Fibroblast of lung (primary cell): ENCODE measurements at regions not wholly inside any gene's neighbourhood (a gene's known extent, or its start where the extent isn't known, plus 50 kb on each side); places are given as distances from the start of the nearest gene placed in this dataset.

Experiments
- DNase-seq, 2 donors: peaks; one replicate each; pipeline versions ENCODE4 v3.0.0 to v3.0.0-alpha.2; 2010; ENCODE audit warnings: low read depth in 2 of 2
- H2AFZ ChIP-seq: 2 replicates; pipeline ENCODE4 v1.5.1; 2012; ENCODE audit warnings: low read length, control low read depth, inconsistent platforms
- H3K27ac ChIP-seq: 2 replicates; pipeline ENCODE4 v1.5.1; 2011; ENCODE audit warnings: low read length, control low read depth; ENCODE audit not compliant: insufficient read depth
- H3K27me3 ChIP-seq: 2 replicates; pipeline ENCODE4 v1.5.1; 2011; ENCODE audit warnings: mild to moderate bottlenecking, low read length; ENCODE audit not compliant: control insufficient read depth, insufficient read depth
- H3K36me3 ChIP-seq: 2 replicates; pipeline ENCODE4 v1.5.1; 2011; ENCODE audit warnings: low read length; ENCODE audit not compliant: control insufficient read depth, insufficient read depth
- H3K4me1 ChIP-seq: 2 replicates; pipeline ENCODE4 v1.5.1; 2011; ENCODE audit warnings: low read length; ENCODE audit not compliant: control insufficient read depth, insufficient read depth; ENCODE audit errors: extremely low read depth
- H3K4me2 ChIP-seq: 2 replicates; pipeline ENCODE4 v1.5.1; 2011; ENCODE audit warnings: low read length, control low read depth; ENCODE audit not compliant: insufficient read depth; ENCODE audit errors: extremely low read depth
- H3K4me3 ChIP-seq, 4 experiments: fragments of 200-600 bp in 1 of 4; sonication (generic) in 1 of 4; replicated peaks in 1 of 4; 2 replicates each; pipeline ENCODE4 v1.5.1; 2011 to 2016; ENCODE audit warnings: low read length in 4 of 4, low read depth in 3 of 4, mild to moderate bottlenecking in 3 of 4, control low read depth in 2 of 4, inconsistent platforms in 1 of 4, mixed read lengths in 1 of 4; ENCODE audit not compliant: insufficient read depth in 1 of 4; ENCODE audit errors: control extremely low read depth in 1 of 4
- H3K79me2 ChIP-seq: 2 replicates; pipeline ENCODE4 v1.5.1; 2012; ENCODE audit warnings: mild to moderate bottlenecking, low read length, inconsistent platforms; ENCODE audit not compliant: control insufficient read depth, insufficient read depth
- H3K9ac ChIP-seq: 2 replicates; pipeline ENCODE4 v1.5.1; 2011; ENCODE audit warnings: mild to moderate bottlenecking, low read length, control low read depth; ENCODE audit not compliant: insufficient read depth
- H3K9me3 ChIP-seq: 2 replicates; pipeline ENCODE4 v1.5.1; 2012; ENCODE audit warnings: low read depth, low read length; ENCODE audit not compliant: control insufficient read depth, insufficient read depth
- H4K20me1 ChIP-seq: 2 replicates; pipeline ENCODE4 v1.5.1; 2011; ENCODE audit warnings: low read length; ENCODE audit not compliant: control insufficient read depth, insufficient read depth; ENCODE audit errors: extremely low read depth
- CTCF ChIP-seq, 2 donors: IDR thresholded peaks in 1 of 2; conservative IDR thresholded peaks in 1 of 2; 1 replicate in 1 of 2; 2 replicates in 1 of 2; pipeline ENCODE4 v1.5.1; 2011 to 2012; ENCODE audit warnings: low read length in 2 of 2, control low read depth in 1 of 2, inconsistent platforms in 1 of 2, low read depth in 1 of 2, mild to moderate bottlenecking in 1 of 2
- EZH2 ChIP-seq: IDR thresholded peaks from 2 replicates; pipeline ENCODE4 v1.5.1; 2012; ENCODE audit warnings: low read length, control low read depth, mild to moderate bottlenecking; ENCODE audit errors: missing control alignments

GRCh38 chr4:175871774-175872405, 59.8 kb upstream of the GPM6A start:
- Histone ChIP-seq H4K20me1 (no peaks in the 10 kb centered on the region), H2AFZ (no peak overlapping the region), H3K4me2 (no peak overlapping the region), H3K27ac (no peak overlapping the region), H3K4me3 (no peak overlapping the region), H3K4me1 (no peaks in the 10 kb centered on the region), H3K27me3 (no peaks in the 10 kb centered on the region), H3K79me2 (no peaks in the 10 kb centered on the region), H3K9me3 (no peaks in the 10 kb centered on the region), H3K36me3 (no peaks in the 10 kb centered on the region), H3K9ac (no peak overlapping the region)
- TF ChIP-seq CTCF (conservative IDR thresholded peaks at IDR 0.05 in 1 of 2, IDR thresholded peaks at IDR 0.05 in 1 of 2; ENCODE audit: low read depth in 1 of 2, low read length in 2 of 2) = no peak
- TF ChIP-seq EZH2 = no peak
- peak in 1 of 2 donors; percentile 52 for DNase-seq

- Histone ChIP-seq H2AFZ (no peak overlapping the region), H3K4me2 (no peak overlapping the region), H3K79me2 (no peaks in the 10 kb centered on the region), H3K9ac (no peak overlapping the region), H3K4me3 (no peak overlapping the region), H3K27ac (no peak overlapping the region), H3K27me3 (no peaks in the 10 kb centered on the region), H3K36me3 (no peaks in the 10 kb centered on the region), H3K9me3 (no peaks in the 10 kb centered on the region), H4K20me1 (no peaks in the 10 kb centered on the region), H3K4me1 (no peaks in the 10 kb centered on the region)
- DNase-seq = no peak
- no peak for TF ChIP-seq CTCF (conservative IDR thresholded peaks at IDR 0.05 in 1 of 2, IDR thresholded peaks at IDR 0.05 in 1 of 2; ENCODE audit: low read depth in 1 of 2, low read length in 2 of 2)
- no peak for TF ChIP-seq EZH2
Measured at GRCh38 chr4:175873707-175874106, 61.6 kb upstream of the GPM6A start.

GRCh38 chr4:175874306-175874705, 62.2 kb upstream of the GPM6A start:
- Histone ChIP-seq H3K9me3 (no peaks in the 10 kb centered on the region), H3K36me3 (no peaks in the 10 kb centered on the region), H3K79me2 (no peaks in the 10 kb centered on the region), H3K27ac (no peak overlapping the region), H3K4me3 (no peak overlapping the region), H2AFZ (no peak overlapping the region), H3K4me1 (no peaks in the 10 kb centered on the region), H3K27me3 (no peaks in the 10 kb centered on the region), H3K9ac (no peak overlapping the region), H3K4me2 (no peak overlapping the region), H4K20me1 (no peaks in the 10 kb centered on the region)
- TF ChIP-seq CTCF (conservative IDR thresholded peaks at IDR 0.05 in 1 of 2, IDR thresholded peaks at IDR 0.05 in 1 of 2; ENCODE audit: low read depth in 1 of 2, low read length in 2 of 2) (no peak), EZH2 (no peak)
- no peak for DNase-seq
